ENCODE measurements at regions not wholly inside any gene's neighbourhood (a gene's known extent, or its start where the extent isn't known, plus 50 kb on each side); places are given as distances from the start of the nearest gene placed in this dataset.
"Not testable (repeated sequence)": the region's sequence is repeated elsewhere in the genome, so short reads cannot be mapped to it uniquely, and the experiment has no call there.

DNA sequence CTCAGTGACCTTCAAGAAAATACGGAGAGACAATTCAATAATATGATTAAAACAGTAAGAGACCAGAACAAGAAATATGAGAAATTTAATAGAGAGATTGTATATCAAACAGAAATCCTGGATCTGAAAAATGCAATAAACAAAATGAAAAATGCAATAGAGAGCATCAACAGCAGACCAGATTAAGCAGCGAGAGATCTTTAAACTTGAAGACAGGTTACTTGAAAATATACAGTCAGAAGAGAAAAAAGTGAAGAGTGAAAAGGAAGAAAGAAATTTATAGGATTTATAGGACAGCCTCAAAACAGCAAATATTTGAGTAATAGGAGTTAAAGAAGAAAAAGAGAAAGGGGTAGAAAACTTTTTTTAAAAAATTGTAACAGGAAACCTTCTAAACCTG lies 813.9 kb upstream of the GRM7 start:
- H3K27ac ChIP-seq = no peak overlapping the region
- no peaks in the 10 kb centered on the region for H3K27me3 ChIP-seq
- H3K9me3 ChIP-seq = peaks cover 0 to 42% (median 0%) of the 10 kb centered on the region in 4 donors
- no peaks in the 10 kb centered on the region for H3K36me3 ChIP-seq
- TF ChIP-seq EP300 (IDR thresholded peaks at IDR 0.05) = no peak
- TF ChIP-seq, protein P1, sequence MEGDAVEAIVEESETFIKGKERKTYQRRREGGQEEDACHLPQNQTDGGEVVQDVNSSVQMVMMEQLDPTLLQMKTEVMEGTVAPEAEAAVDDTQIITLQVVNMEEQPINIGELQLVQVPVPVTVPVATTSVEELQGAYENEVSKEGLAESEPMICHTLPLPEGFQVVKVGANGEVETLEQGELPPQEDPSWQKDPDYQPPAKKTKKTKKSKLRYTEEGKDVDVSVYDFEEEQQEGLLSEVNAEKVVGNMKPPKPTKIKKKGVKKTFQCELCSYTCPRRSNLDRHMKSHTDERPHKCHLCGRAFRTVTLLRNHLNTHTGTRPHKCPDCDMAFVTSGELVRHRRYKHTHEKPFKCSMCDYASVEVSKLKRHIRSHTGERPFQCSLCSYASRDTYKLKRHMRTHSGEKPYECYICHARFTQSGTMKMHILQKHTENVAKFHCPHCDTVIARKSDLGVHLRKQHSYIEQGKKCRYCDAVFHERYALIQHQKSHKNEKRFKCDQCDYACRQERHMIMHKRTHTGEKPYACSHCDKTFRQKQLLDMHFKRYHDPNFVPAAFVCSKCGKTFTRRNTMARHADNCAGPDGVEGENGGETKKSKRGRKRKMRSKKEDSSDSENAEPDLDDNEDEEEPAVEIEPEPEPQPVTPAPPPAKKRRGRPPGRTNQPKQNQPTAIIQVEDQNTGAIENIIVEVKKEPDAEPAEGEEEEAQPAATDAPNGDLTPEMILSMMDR (IDR thresholded peaks at IDR 0.05) = no peak
- no peak for TF ChIP-seq POLR2A (IDR thresholded peaks at IDR 0.05)
- H3K4me1 ChIP-seq = no peaks in the 10 kb centered on the region
- WGBS, 2 donors = 93 to 94% methylated on average over 2 of the region's 2 CpGs
- no peak for DNase-seq (ENCODE audit: low spot score in 2 of 2)
- H3K4me3 ChIP-seq = no peak overlapping the region

DNA sequence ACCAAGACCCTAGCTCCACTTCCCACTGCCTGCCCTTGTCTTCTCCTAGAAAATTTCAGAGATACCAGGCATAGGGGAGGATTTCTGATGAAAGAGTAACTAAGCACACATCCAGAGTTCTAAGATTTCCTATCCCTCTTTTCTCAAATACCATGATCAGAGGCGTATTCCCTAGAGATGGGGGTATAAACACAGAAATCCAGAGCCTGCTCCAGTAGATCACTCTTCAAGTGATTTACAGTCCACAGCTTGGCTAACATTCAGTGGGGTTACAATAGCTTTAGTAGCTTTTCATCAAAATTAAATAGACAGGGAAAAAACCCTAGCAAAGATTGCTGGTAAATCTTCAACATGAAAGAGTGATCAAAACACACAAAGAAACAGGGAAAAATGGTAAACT lies 800.7 kb upstream of the GRM7 start:
- Histone ChIP-seq H3K27ac (no peak overlapping the region), H3K4me1 (no peaks in the 10 kb centered on the region), H3K9me3 (no peaks in the 10 kb centered on the region), H3K27me3 (no peaks in the 10 kb centered on the region), H3K36me3 (no peaks in the 10 kb centered on the region), H3K4me3 (no peak overlapping the region)
- 81 to 94% methylated on average over 1 of the region's 1 CpG for WGBS, 2 donors
- TF ChIP-seq, protein P1 (IDR thresholded peaks at IDR 0.05) = no peak
- TF ChIP-seq POLR2A (IDR thresholded peaks at IDR 0.05) (no peak), EP300 (IDR thresholded peaks at IDR 0.05) (no peak)
- no peak for DNase-seq (ENCODE audit: low spot score in 2 of 2)

DNA sequence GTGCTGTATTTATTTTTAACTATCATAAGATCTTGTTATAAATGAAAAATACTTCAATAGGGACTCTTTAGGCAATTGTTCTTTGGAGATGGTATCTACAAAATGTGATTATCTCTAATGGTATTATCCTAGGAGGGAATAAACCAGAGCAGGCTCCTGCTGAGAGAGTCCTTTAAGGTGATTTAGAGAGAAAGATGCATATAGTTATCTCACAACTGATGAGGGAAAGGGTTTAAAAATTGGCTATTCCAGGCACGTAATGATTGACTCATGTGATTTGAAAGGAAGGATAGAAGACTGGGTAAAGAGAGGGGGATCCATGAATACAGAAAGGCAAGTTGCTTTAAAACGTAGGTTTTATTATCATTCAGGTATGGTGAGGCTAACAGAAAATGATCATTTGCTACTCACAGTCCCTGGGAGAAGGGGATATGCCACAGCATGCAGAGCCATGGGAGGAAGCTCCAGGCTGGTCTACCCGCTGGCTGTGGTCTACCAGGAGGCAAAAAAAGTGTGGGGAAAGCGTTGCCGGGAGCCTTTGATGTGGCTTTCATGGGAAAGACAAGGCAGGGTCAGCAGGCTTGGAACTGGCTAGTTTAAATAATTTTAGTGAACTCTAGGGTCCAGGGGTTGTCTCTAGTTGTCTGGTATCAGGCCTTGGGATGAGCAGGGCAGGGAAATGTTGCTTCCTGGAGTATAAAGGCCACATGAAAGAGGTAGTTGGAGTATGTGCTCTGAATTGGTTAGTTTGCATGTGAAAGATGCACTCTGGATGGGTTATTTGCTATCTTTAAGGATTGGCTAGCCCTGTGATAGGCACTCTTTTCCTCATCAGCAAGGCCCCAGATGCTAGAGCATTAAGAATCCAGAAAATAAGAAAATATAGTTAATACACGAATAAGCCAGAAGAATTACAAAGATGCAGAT lies 798.4 kb upstream of the GRM7 start:
- no peak for DNase-seq (ENCODE audit: low spot score in 2 of 2)
- Histone ChIP-seq H3K27ac (no peak overlapping the region), H3K36me3 (no peaks in the 10 kb centered on the region), H3K9me3 (no peaks in the 10 kb centered on the region), H3K27me3 (no peaks in the 10 kb centered on the region), H3K4me3 (no peak overlapping the region), H3K4me1 (no peaks in the 10 kb centered on the region)
- WGBS, 2 donors = 76 to 94% methylated on average over 5 to 6 of the region's 6 CpGs
- TF ChIP-seq EP300 (IDR thresholded peaks at IDR 0.05) = no peak
- TF ChIP-seq, protein P1 (IDR thresholded peaks at IDR 0.05) = no peak
- no peak for TF ChIP-seq POLR2A (IDR thresholded peaks at IDR 0.05)

DNA sequence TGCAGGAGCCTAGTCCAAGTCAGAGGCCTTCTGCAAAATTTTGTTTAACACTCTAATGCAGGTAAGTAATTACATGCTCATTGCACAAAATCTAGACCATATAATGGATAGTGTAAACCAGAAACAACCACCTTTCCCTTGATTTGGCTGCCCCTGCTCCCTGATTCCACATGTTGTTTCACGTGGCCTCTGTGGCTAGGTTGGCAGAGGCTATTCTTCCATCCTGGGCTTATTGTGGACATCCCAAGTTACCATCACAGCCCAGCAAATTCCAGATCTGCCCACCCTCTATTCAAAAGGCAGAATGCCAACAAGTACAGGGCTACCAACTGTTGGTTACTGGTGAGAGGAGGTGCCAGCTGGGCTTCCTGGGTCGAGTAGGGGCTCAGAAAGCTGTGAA lies 794.5 kb upstream of the GRM7 start:
- DNase-seq (ENCODE audit: low spot score in 2 of 2) = no peak
- Histone ChIP-seq H3K4me1 (no peaks in the 10 kb centered on the region), H3K27me3 (no peaks in the 10 kb centered on the region), H3K27ac (no peak overlapping the region), H3K9me3 (no peaks in the 10 kb centered on the region), H3K4me3 (no peak overlapping the region), H3K36me3 (no peaks in the 10 kb centered on the region)
- WGBS, 2 donors = 61 to 82% methylated on average over 2 of the region's 2 CpGs
- TF ChIP-seq, protein P1 (IDR thresholded peaks at IDR 0.05) = no peak
- no peak for TF ChIP-seq POLR2A (IDR thresholded peaks at IDR 0.05)
- TF ChIP-seq EP300 (IDR thresholded peaks at IDR 0.05) = no peak

DNA sequence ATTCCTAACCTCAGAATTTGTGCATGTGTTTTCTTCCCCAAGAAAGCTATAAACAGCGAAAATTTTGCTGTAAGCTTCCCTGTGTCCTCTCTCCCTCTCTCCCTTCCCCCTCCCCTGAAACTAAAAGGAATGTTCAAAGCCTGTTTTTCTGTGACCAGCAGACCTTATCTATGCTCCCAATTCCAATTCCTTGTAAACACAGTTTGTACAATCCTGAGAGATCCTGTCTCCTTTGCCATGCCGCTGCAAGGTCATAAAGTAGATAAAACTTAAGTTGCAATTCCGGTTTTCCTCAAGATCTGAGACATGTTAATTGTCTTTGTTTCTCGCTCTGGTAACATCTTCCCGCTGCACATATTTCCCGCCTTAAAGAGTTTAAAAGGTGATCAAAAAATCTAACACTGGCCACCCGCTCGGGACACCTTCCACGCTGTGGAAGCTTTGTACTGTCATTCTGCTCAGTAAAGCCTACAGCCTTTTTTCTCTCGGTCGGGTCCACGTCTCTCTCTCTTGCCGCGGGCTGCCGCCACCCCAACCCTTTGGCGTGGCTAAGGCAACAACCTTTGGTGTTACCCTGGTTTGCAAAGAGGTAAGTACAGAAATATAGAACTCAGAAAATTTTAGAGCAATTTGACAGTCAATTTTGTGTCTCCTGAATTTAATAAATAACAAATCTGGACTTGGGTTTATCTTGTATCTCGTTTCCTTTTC lies 793.9 kb upstream of the GRM7 start:
- not testable (repeated sequence) for H3K4me3 ChIP-seq; DNase-seq (ENCODE audit: low spot score in 2 of 2); H3K27me3 ChIP-seq; H3K4me1 ChIP-seq; H3K36me3 ChIP-seq; H3K9me3 ChIP-seq; H3K27ac ChIP-seq
- 83 to 88% methylated on average over 17 of the region's 17 CpGs for WGBS, 2 donors
